GM10248 (cell line): ENCODE measurements at regions not wholly inside any gene's neighbourhood (a gene's known extent, or its start where the extent isn't known, plus 50 kb on each side); places are given as distances from the start of the nearest gene placed in this dataset.

Experiments
- CTCF ChIA-PET: fragments of 300-600 bp; sonication (Branson Sonifier 250); formaldehyde crosslinking; extraction: SDS; loops from one replicate; lab custom pipeline; 2021; ENCODE audit warnings: antibody characterized with exemption; lab: Yijun Ruan, JAX
- POLR2A ChIA-PET: fragments of 350-650 bp; sonication (Branson Sonifier 250); formaldehyde crosslinking; extraction: SDS; loops from one replicate; lab custom pipeline; 2020; ENCODE audit warnings: antibody characterized with exemption; lab: Yijun Ruan, JAX
- DNase-seq: peaks from one replicate; pipeline ENCODE4 v3.0.0; 2012; ENCODE audit errors: extremely low spot score
- CTCF ChIP-seq: IDR thresholded peaks from 2 replicates; pipeline ENCODE4 v1.5.1; 2012; ENCODE audit warnings: mild to moderate bottlenecking, low read depth; ENCODE audit errors: extremely low read depth, missing control alignments, control extremely low read depth

GRCh38 chr12:60672949-60673348 lies 1077.1 kb downstream of the SLC16A7 start:
- ChIA-PET CTCF (no interaction called here), POLR2A (no interaction called here)

GRCh38 chr12:60684988-60685655 lies 1089.3 kb downstream of the SLC16A7 start:
- ChIA-PET CTCF (no interaction called here), POLR2A (no interaction called here)
- no peak for TF ChIP-seq CTCF
- DNase-seq = no peak

More at GRCh38 chr12:60672949-60673348, 1077.1 kb downstream of the SLC16A7 start:
- no peak for DNase-seq
- no peak for TF ChIP-seq CTCF

GRCh38 chr12:60689137-60689536 lies 1093.3 kb downstream of the SLC16A7 start:
- CTCF ChIA-PET = no interaction called here
- POLR2A ChIA-PET = no interaction called here
- DNase-seq = no peak
- TF ChIP-seq CTCF = no peak

GRCh38 chr12:60693019-60693626 lies 1097.3 kb downstream of the SLC16A7 start:
- no peak for TF ChIP-seq CTCF
- no peak for DNase-seq
- ChIA-PET CTCF (no interaction called here), POLR2A (no interaction called here)

- no peak for TF ChIP-seq CTCF
- CTCF ChIA-PET = no interaction called here
- DNase-seq = no peak
- POLR2A ChIA-PET = no interaction called here
Measured at GRCh38 chr12:60704171-60704914, 1108.5 kb downstream of the SLC16A7 start.

- no peak for DNase-seq
- no peak for TF ChIP-seq CTCF
- ChIA-PET CTCF (no interaction called here), POLR2A (no interaction called here)
Measured at GRCh38 chr12:60710246-60710645, 1114.4 kb downstream of the SLC16A7 start.
